NOMO-1 (cell line): ENCODE measurements at regions not wholly inside any gene's neighbourhood (a gene's known extent, or its start where the extent isn't known, plus 50 kb on each side); places are given as distances from the start of the nearest gene placed in this dataset.
"Not testable (repeated sequence)": the region's sequence is repeated elsewhere in the genome, so short reads cannot be mapped to it uniquely, and the experiment has no call there.

ENCODE experiments used
- DNase-seq, 2 experiments: peaks; one replicate each; lab custom pipeline; 2025; ENCODE audit not compliant: unreplicated experiment in 2 of 2; lab: John Stamatoyannopoulos, UW

- DNase-seq = not testable (repeated sequence)
Measured at GRCh38 chr4:102397056-102397455, 51.8 kb upstream of the SLC39A8 start.

- peak; percentile 45 to 90 for DNase-seq
Measured at GRCh38 chr4:102399021-102399420, 53.7 kb upstream of the SLC39A8 start.

GRCh38 chr4:102400898-102401297 lies 55.6 kb upstream of the SLC39A8 start:
- peak in 1 of 2 experiments; percentile 13 for DNase-seq

- DNase-seq = no peak
Measured at GRCh38 chr4:102402223-102402622, 56.9 kb upstream of the SLC39A8 start.

- peak; percentile 5 to 72 for DNase-seq
Measured at GRCh38 chr4:102403116-102403515, 57.8 kb upstream of the SLC39A8 start.

GRCh38 chr4:102404431-102404969 lies 59.2 kb upstream of the SLC39A8 start:
- DNase-seq = peak; percentile 48 to 79

- no peak for DNase-seq
Measured at GRCh38 chr4:102405821-102406401, 60.6 kb upstream of the SLC39A8 start.

GRCh38 chr4:102410884-102411283 lies 65.6 kb upstream of the SLC39A8 start:
- not testable (repeated sequence) for DNase-seq

GRCh38 chr4:102411408-102411807 lies 66.1 kb upstream of the SLC39A8 start:
- DNase-seq = no peak

- DNase-seq = no peak
Measured at GRCh38 chr4:102416765-102417164, 71.5 kb upstream of the SLC39A8 start.

- peak in 1 of 2 experiments; percentile 25 for DNase-seq
Measured at GRCh38 chr4:102420563-102421398, 75.5 kb upstream of the SLC39A8 start.

GRCh38 chr4:102422843-102423242 lies 77.6 kb upstream of the SLC39A8 start:
- DNase-seq = no peak

- no peak for DNase-seq
Measured at GRCh38 chr4:102423375-102423774, 77.8 kb upstream of the NFKB1 start.

GRCh38 chr4:102427371-102427998 lies 73.7 kb upstream of the NFKB1 start:
- DNase-seq = no peak

GRCh38 chr4:102428122-102428521 lies 73.0 kb upstream of the NFKB1 start:
- DNase-seq = no peak

GRCh38 chr4:102429553-102429952 lies 71.6 kb upstream of the NFKB1 start:
- no peak for DNase-seq

GRCh38 chr4:102430461-102430910 lies 70.7 kb upstream of the NFKB1 start:
- no peak for DNase-seq

GRCh38 chr4:102431608-102431961 lies 69.6 kb upstream of the NFKB1 start:
- no peak for DNase-seq

GRCh38 chr4:102437111-102437510 lies 64.0 kb upstream of the NFKB1 start:
- no peak for DNase-seq

- no peak for DNase-seq
Measured at GRCh38 chr4:102438396-102439235, 62.5 kb upstream of the NFKB1 start.

GRCh38 chr4:102439236-102439614 lies 61.9 kb upstream of the NFKB1 start:
- DNase-seq = no peak
